CD4-positive, alpha-beta T cell (primary cell): ENCODE measurements at regions not wholly inside any gene's neighbourhood (a gene's known extent, or its start where the extent isn't known, plus 50 kb on each side); places are given as distances from the start of the nearest gene placed in this dataset.

Experiments
- ATAC-seq: fragments of 200-7000 bp; cut with Tn5 transposase; one replicate; pipeline ENCODE4 v1.10.0; 2022; ENCODE audit warnings: mild to moderate bottlenecking; ENCODE audit not compliant: poor library complexity
- CTCF ChIA-PET: fragments of 350-600 bp; sonication (Branson Sonifier 250); formaldehyde crosslinking; loops from one replicate; lab custom pipeline; 2021; ENCODE audit warnings: antibody characterized with exemption, inconsistent platforms; lab: Charles Lee
- POLR2A ChIA-PET: fragments of 350-600 bp; sonication (Branson Sonifier 250); formaldehyde crosslinking; loops from one replicate; lab custom pipeline; 2021; ENCODE audit warnings: antibody characterized with exemption, inconsistent platforms; lab: Charles Lee
- DNase-seq, 14 experiments: peaks; one replicate each; pipeline ENCODE4 v3.0.0-alpha.2; 2013 to 2020; ENCODE audit warnings: mixed read lengths in 2 of 14
- H3K27ac ChIP-seq, 2 donors: one replicate each; pipeline versions ENCODE4 v1.5.1 to v1.7.0; 2013; ENCODE audit warnings: low read length in 2 of 2, low read depth in 1 of 2, mild to moderate bottlenecking in 1 of 2
- H3K27me3 ChIP-seq, 2 experiments: 1 replicate in 1 of 2; 2 replicates in 1 of 2; pipeline versions ENCODE4 v1.6.1 to v1.7.0; 2013; ENCODE audit warnings: low read length in 2 of 2, control low read depth in 1 of 2, mild to moderate bottlenecking in 1 of 2, moderate library complexity in 1 of 2; ENCODE audit not compliant: insufficient read depth in 2 of 2, control insufficient read depth in 1 of 2
- H3K36me3 ChIP-seq: one replicate; pipeline ENCODE4 v1.6.1; 2013; ENCODE audit warnings: low read length, control low read depth; ENCODE audit not compliant: insufficient read depth
- H3K4me1 ChIP-seq: one replicate; pipeline ENCODE4 v1.6.1; 2013; ENCODE audit warnings: low read length, control low read depth; ENCODE audit not compliant: insufficient read depth
- H3K4me3 ChIP-seq: one replicate; pipeline ENCODE4 v1.5.1; 2013; ENCODE audit warnings: mild to moderate bottlenecking, low read length, moderate library complexity
- H3K9me3 ChIP-seq, 2 experiments: 1 replicate in 1 of 2; 2 replicates in 1 of 2; pipeline versions ENCODE4 v1.6.1 to v1.7.0; 2013; ENCODE audit warnings: low read length in 2 of 2, mild to moderate bottlenecking in 2 of 2, control low read depth in 1 of 2, moderate library complexity in 1 of 2; ENCODE audit not compliant: control insufficient read depth in 1 of 2, insufficient read depth in 1 of 2
- H3K27ac Mint-ChIP-seq: one replicate; pipeline ENCODE4 v1.8.0; 2020; ENCODE audit warnings: mixed read lengths
- H3K27me3 Mint-ChIP-seq: one replicate; pipeline ENCODE4 v1.8.0; 2021; ENCODE audit warnings: mixed read lengths
- H3K36me3 Mint-ChIP-seq: one replicate; pipeline ENCODE4 v1.8.0; 2021; ENCODE audit warnings: low read depth, mixed read lengths
- H3K4me1 Mint-ChIP-seq: one replicate; pipeline ENCODE4 v1.8.0; 2021; ENCODE audit warnings: low read depth, mixed read lengths
- H3K4me3 Mint-ChIP-seq: one replicate; pipeline ENCODE4 v1.8.0; 2020; ENCODE audit warnings: mild to moderate bottlenecking, mixed read lengths
- H3K9me3 Mint-ChIP-seq: one replicate; pipeline ENCODE4 v1.8.0; 2020; ENCODE audit warnings: mixed read lengths
- CTCF ChIP-seq: fragments of 200-600 bp; IDR thresholded peaks from one replicate; pipeline ENCODE4 v1.8.0; 2022; ENCODE audit warnings: antibody characterized with exemption, mild to moderate bottlenecking
- intact Hi-C, 2 experiments: fragments of 100-400 bp; cut with DNase I in 1 of 2; cut with micrococcal nuclease in 1 of 2; formaldehyde crosslinking; loops; one replicate each; pipeline versions ENCODE4 v1.15.1 to v1.9.0; 2023 to 2025; cut with DNase I, micrococcal nuclease

- Histone ChIP-seq H3K27me3 (no peaks in the 10 kb centered on the region), H3K9me3 (peaks cover 7 to 21% of the 10 kb centered on the region in 2 experiments), H3K36me3 (no peaks in the 10 kb centered on the region), H3K4me1 (no peaks in the 10 kb centered on the region), H3K27ac (no peak overlapping the region), H3K4me3 (no peak overlapping the region)
- CTCF ChIA-PET: no interaction called here
- intact Hi-C loops: no loop called here
- Mint-ChIP-seq H3K27me3 (no peaks in the 10 kb centered on the region), H3K9me3 (peaks cover 2% of the 10 kb centered on the region), H3K36me3 (no peaks in the 10 kb centered on the region), H3K27ac (no peak overlapping the region), H3K4me1 (no peaks in the 10 kb centered on the region), H3K4me3 (no peak overlapping the region)
- no peak for TF ChIP-seq CTCF
- POLR2A ChIA-PET: no interaction called here
- DNase-seq: no peak
- ATAC-seq: no peak
Measured at GRCh38 chr7:3196629-3197400, 104.2 kb upstream of the SDK1 start.

DNA sequence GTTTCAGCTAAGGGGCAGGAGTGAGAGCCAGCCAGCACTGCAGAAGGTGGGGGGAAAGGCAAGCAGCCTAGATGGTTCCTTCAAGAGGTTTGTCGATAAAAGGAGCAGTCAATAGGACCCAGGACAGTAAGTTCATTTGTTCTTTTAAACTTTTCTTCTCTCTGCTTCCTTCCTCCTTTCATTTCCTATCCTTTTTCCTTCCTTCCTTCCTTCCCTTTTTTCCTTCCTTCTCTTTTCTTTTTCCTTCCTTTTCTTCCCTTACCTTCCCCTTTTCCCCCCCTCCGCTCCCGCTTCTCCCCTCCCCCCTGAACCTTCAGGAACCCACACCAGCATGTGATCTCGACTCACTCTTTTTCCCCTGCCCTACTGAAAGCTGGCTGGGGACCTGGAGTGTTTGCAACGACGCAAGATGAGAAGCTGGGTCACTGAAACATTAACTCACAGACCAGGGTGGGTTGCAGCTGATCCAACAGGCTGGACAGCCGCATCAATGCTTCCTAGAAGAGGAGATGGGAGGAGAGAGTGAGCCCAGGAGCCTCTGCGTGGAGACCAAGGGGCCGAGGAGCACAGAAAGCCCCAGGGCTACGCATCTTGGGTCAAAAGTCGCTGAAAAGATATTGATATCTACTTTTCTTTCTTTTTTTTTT is 103.4 kb upstream of the SDK1 start:
- no peak for DNase-seq
- Histone ChIP-seq H3K27me3 (no peaks in the 10 kb centered on the region), H3K36me3 (no peaks in the 10 kb centered on the region), H3K27ac (no peak overlapping the region), H3K4me1 (no peaks in the 10 kb centered on the region), H3K4me3 (no peak overlapping the region), H3K9me3 (peaks cover 7 to 21% of the 10 kb centered on the region in 2 experiments)
- Mint-ChIP-seq H3K9me3 (peaks cover 2% of the 10 kb centered on the region), H3K36me3 (no peaks in the 10 kb centered on the region), H3K4me1 (no peaks in the 10 kb centered on the region), H3K27me3 (no peaks in the 10 kb centered on the region), H3K4me3 (no peak overlapping the region), H3K27ac (no peak overlapping the region)
- ChIA-PET CTCF (no interaction called here), POLR2A (no interaction called here)
- intact Hi-C loops: no loop called here
- TF ChIP-seq CTCF: no peak
- ATAC-seq: no peak

DNA sequence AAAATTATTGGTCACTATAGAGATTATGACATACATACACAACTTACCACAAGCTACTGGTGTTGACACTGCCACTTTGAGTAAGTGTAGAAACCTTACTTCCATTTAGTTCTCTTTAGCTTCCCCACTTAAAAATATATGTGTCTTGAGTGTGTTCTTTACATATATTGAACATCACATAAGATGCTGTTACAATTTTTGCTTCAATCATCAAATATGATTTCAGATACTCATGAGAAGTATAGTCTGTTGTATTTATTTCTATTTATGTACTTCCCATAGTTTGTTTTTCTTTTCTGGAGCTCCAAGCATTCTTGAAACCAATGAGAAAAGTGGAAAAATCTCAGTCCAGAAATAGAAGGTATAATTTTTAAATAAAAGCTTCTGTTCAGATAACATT is 102.7 kb upstream of the SDK1 start:
- Histone ChIP-seq H3K27me3 (no peaks in the 10 kb centered on the region), H3K36me3 (no peaks in the 10 kb centered on the region), H3K9me3 (peaks cover 7 to 21% of the 10 kb centered on the region in 2 experiments), H3K4me1 (no peaks in the 10 kb centered on the region), H3K4me3 (no peak overlapping the region), H3K27ac (no peak overlapping the region)
- H3K27ac Mint-ChIP-seq: no peak overlapping the region
- intact Hi-C loops: no loop called here
- ChIA-PET CTCF (no interaction called here), POLR2A (no interaction called here)
- H3K36me3 Mint-ChIP-seq: no peaks in the 10 kb centered on the region
- no peak for TF ChIP-seq CTCF
- DNase-seq (no peak), ATAC-seq (no peak)
- no peak overlapping the region for H3K4me3 Mint-ChIP-seq
- peaks cover 2% of the 10 kb centered on the region for H3K9me3 Mint-ChIP-seq
- H3K4me1 Mint-ChIP-seq: no peaks in the 10 kb centered on the region
- H3K27me3 Mint-ChIP-seq: no peaks in the 10 kb centered on the region
